ENCODE measurements at regions not wholly inside any gene's neighbourhood (a gene's known extent, or its start where the extent isn't known, plus 50 kb on each side); places are given as distances from the start of the nearest gene placed in this dataset.
"Not testable (repeated sequence)": the region's sequence is repeated elsewhere in the genome, so short reads cannot be mapped to it uniquely, and the experiment has no call there.

GRCh38 chr12:58681730-58682129 is 238.6 kb downstream of the LRIG3 start:
- TF ChIP-seq CTCF (IDR thresholded peaks at IDR 0.05; ENCODE audit: low read depth, low read length, missing control alignments): no peak
- H3K4me3 ChIP-seq (replicated peaks; ENCODE audit: low read depth, low read length): no peak overlapping the region
- DNase-seq (ENCODE audit: extremely low read depth, low read depth): no peak

DNA sequence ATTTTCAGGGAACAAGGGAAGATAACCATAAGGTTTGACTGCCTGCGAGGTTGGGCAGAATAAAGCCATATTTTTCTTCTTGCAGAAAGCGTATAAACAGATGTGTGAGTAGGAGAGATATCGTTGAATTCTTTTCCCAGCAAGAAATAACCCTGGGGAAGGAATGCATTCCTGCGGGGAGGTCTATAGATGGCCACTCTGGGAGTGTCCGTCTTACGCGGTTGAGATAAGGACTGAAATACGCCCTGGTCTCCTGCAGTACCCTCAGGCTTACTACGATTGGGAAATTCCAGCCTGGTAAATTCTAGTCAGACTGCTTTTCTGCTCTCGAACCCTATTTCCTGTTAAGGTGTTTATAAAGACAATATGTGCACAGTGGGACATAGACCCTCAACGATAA is 225.0 kb downstream of the LRIG3 start:
- no peak for DNase-seq (ENCODE audit: extremely low read depth, low read depth)
- no peak for TF ChIP-seq CTCF (IDR thresholded peaks at IDR 0.05; ENCODE audit: low read depth, low read length, missing control alignments)
- H3K4me3 ChIP-seq (replicated peaks; ENCODE audit: low read depth, low read length): no peak overlapping the region

DNA sequence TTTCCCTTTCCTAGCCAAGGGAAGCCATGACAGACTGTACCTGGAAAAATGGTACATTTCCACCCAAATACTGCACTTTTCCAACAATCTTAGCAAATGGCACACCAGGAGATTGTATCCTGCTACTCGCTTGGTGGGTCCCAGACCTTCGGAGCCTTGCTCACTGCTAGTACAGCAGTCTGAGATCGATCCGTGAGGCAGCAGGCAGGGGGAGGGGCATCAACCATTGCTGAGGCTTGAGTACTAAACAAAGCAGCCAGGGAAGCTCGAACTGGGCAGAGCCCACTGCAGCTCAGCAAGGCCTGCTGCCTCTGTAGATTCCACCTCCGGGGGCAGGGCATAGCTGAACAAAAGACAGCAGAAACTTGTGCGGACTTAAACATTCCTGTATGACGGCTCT is 218.8 kb downstream of the LRIG3 start:
- no peak for TF ChIP-seq CTCF (IDR thresholded peaks at IDR 0.05; ENCODE audit: low read depth, low read length, missing control alignments)
- DNase-seq (ENCODE audit: extremely low read depth, low read depth): no peak
- no peak overlapping the region for H3K4me3 ChIP-seq (replicated peaks; ENCODE audit: low read depth, low read length)

- no peak for TF ChIP-seq CTCF (IDR thresholded peaks at IDR 0.05; ENCODE audit: low read depth, low read length, missing control alignments)
- H3K4me3 ChIP-seq (replicated peaks; ENCODE audit: low read depth, low read length): no peak overlapping the region
- DNase-seq (ENCODE audit: extremely low read depth, low read depth): peak; percentile 35
Observed at GRCh38 chr12:58703866-58704265, 216.4 kb downstream of the LRIG3 start.

GRCh38 chr12:58704770-58705169 is 215.5 kb downstream of the LRIG3 start:
- H3K4me3 ChIP-seq (replicated peaks; ENCODE audit: low read depth, low read length); DNase-seq (ENCODE audit: extremely low read depth, low read depth): not testable (repeated sequence)

GRCh38 chr12:58710901-58711300 is 209.4 kb downstream of the LRIG3 start:
- no peak for TF ChIP-seq CTCF (IDR thresholded peaks at IDR 0.05; ENCODE audit: low read depth, low read length, missing control alignments)
- H3K4me3 ChIP-seq (replicated peaks; ENCODE audit: low read depth, low read length): no peak overlapping the region
- DNase-seq (ENCODE audit: extremely low read depth, low read depth): no peak

GRCh38 chr12:58711974-58712373 is 208.3 kb downstream of the LRIG3 start:
- H3K4me3 ChIP-seq (replicated peaks; ENCODE audit: low read depth, low read length): no peak overlapping the region
- TF ChIP-seq CTCF (IDR thresholded peaks at IDR 0.05; ENCODE audit: low read depth, low read length, missing control alignments): no peak
- no peak for DNase-seq (ENCODE audit: extremely low read depth, low read depth)

Data from HFF-Myc (cell line).